OCI-LY3 (cell line): ENCODE measurements at regions not wholly inside any gene's neighbourhood (a gene's known extent, or its start where the extent isn't known, plus 50 kb on each side); places are given as distances from the start of the nearest gene placed in this dataset.

Experiments
- EZH2phosphoT487 ChIP-seq: fragments of 200-600 bp; shearing (Covaris generic); IDR thresholded peaks from 2 replicates; pipeline ENCODE4 v1.6.1; 2018; ENCODE audit warnings: antibody characterized with exemption, mixed run types, low read depth
- TF ChIP-seq, protein P1 (sequence below): fragments of 200-600, 300-600 bp; sonication (generic); IDR thresholded peaks from 2 replicates; pipeline ENCODE4 v1.5.1; 2014; ENCODE audit warnings: antibody characterized with exemption, low read length, low read depth

DNA sequence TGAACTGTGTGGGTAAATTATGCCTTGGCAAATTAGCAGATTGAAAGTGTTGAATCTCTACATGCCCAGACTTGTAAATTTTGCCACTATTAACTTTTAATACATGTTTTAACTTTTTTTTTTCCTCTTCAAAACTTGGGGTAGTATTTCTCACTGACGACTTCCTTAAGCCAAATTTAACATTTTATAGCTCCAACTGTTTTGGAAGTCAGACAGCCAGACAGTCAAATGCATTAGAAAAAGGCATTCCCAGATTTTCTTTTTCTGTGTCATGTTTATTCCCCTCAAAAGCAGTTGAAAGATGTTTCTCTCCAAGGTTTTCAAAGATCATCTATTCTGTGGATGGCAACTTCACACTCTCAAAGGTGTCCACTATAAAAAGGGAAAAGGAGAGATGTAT lies 226.8 kb upstream of the FN1 start:
- TF ChIP-seq, protein P1, sequence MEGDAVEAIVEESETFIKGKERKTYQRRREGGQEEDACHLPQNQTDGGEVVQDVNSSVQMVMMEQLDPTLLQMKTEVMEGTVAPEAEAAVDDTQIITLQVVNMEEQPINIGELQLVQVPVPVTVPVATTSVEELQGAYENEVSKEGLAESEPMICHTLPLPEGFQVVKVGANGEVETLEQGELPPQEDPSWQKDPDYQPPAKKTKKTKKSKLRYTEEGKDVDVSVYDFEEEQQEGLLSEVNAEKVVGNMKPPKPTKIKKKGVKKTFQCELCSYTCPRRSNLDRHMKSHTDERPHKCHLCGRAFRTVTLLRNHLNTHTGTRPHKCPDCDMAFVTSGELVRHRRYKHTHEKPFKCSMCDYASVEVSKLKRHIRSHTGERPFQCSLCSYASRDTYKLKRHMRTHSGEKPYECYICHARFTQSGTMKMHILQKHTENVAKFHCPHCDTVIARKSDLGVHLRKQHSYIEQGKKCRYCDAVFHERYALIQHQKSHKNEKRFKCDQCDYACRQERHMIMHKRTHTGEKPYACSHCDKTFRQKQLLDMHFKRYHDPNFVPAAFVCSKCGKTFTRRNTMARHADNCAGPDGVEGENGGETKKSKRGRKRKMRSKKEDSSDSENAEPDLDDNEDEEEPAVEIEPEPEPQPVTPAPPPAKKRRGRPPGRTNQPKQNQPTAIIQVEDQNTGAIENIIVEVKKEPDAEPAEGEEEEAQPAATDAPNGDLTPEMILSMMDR = no peak
- no peak for TF ChIP-seq EZH2phosphoT487
